AG10803 (cell line): ENCODE measurements at regions not wholly inside any gene's neighbourhood (a gene's known extent, or its start where the extent isn't known, plus 50 kb on each side); places are given as distances from the start of the nearest gene placed in this dataset.

Source experiments
- DNase-seq: peaks from one replicate; pipeline ENCODE4 v3.0.0; 2010; ENCODE audit warnings: low read depth
- H3K4me3 ChIP-seq: 2 replicates; pipeline ENCODE4 v1.5.1; 2011; ENCODE audit warnings: mild to moderate bottlenecking, low read length, control low read depth
- CTCF ChIP-seq: conservative IDR thresholded peaks from 2 replicates; pipeline ENCODE4 v1.5.1; 2011; ENCODE audit warnings: mild to moderate bottlenecking, low read length, control low read depth, inconsistent platforms

- DNase-seq: peak; percentile 66
- peak; percentile 89 for TF ChIP-seq CTCF
- H3K4me3 ChIP-seq: no peak overlapping the region
Measured at GRCh38 chr2:217650716-217651360, 352.0 kb downstream of the TNS1 start.

DNA sequence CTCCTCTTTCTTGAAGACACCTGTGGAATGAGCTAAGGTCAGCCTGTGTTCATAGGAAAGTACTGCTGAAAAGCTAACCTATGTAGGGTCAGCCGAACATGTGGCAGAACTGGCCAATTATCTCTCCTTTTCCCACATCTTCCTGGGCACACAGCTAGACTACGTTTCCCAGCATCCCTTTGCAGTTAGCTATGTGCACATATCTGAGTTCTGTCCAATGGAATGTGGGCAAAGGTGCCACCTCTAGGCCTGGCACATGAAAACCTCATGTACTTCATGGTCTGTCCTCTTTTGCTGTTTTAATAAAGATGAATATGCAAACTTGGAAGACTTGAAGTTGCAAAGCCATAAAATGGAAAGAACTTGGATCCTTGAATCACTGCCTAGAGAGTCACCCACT lies 352.6 kb downstream of the TNS1 start:
- H3K4me3 ChIP-seq: no peak overlapping the region
- no peak for TF ChIP-seq CTCF
- DNase-seq: peak; percentile 17

GRCh38 chr2:217647925-217648324 lies 354.9 kb downstream of the TNS1 start:
- DNase-seq: no peak
- TF ChIP-seq CTCF: no peak
- no peak overlapping the region for H3K4me3 ChIP-seq

DNA sequence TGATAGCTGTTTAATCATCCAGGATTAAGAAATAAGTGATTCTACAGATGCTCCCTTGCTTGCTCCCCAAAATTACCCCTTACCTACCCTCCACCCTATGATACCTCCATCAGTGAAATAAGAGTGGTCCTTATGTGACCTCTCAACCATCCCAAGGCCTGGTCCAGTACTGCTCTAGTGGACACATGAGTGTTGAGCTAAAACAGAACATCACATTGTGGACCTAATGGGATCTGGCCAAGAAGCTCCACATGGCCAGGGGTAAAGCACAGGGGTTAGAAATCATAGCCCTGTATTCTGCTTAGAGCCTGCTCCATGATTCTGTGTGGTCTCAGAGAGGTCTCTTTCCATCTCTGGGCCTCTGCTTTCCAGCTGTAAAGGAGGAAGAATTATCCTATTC lies 355.6 kb downstream of the TNS1 start:
- DNase-seq: no peak
- no peak overlapping the region for H3K4me3 ChIP-seq
- no peak for TF ChIP-seq CTCF

- TF ChIP-seq CTCF: no peak
- no peak for DNase-seq
- no peak overlapping the region for H3K4me3 ChIP-seq
Measured at GRCh38 chr2:217645896-217646295, 356.9 kb downstream of the TNS1 start.

GRCh38 chr2:217643789-217644301 lies 358.9 kb downstream of the TNS1 start:
- no peak overlapping the region for H3K4me3 ChIP-seq
- DNase-seq: no peak
- no peak for TF ChIP-seq CTCF

GRCh38 chr2:217642944-217643343 lies 359.9 kb downstream of the TNS1 start:
- no peak for DNase-seq
- TF ChIP-seq CTCF: no peak
- H3K4me3 ChIP-seq: no peak overlapping the region
